ENCODE measurements at regions not wholly inside any gene's neighbourhood (a gene's known extent, or its start where the extent isn't known, plus 50 kb on each side); places are given as distances from the start of the nearest gene placed in this dataset.

- TF ChIP-seq CTCF (IDR thresholded peaks at IDR 0.05): no peak
- no peak for TF ChIP-seq EZH2 (IDR thresholded peaks at IDR 0.05)
- no peak for TF ChIP-seq EZH2phosphoT487 (IDR thresholded peaks at IDR 0.05)
These were observed 201.8 kb upstream of the KBTBD8 start for GRCh38 chr3:66796343-66796742.

All from neural progenitor cell (in vitro differentiated cells).